GM21526 (cell line): ENCODE measurements at regions not wholly inside any gene's neighbourhood (a gene's known extent, or its start where the extent isn't known, plus 50 kb on each side); places are given as distances from the start of the nearest gene placed in this dataset.
"Not testable (repeated sequence)": the region's sequence is repeated elsewhere in the genome, so short reads cannot be mapped to it uniquely, and the experiment has no call there.

Source experiments
- ATAC-seq: cut with Tn5 transposase; IDR thresholded peaks from one replicate; pipeline ENCODE4 v1.9.1; 2021; ENCODE audit warnings: moderate library complexity; ENCODE audit not compliant: unreplicated experiment, low FRiP score

DNA sequence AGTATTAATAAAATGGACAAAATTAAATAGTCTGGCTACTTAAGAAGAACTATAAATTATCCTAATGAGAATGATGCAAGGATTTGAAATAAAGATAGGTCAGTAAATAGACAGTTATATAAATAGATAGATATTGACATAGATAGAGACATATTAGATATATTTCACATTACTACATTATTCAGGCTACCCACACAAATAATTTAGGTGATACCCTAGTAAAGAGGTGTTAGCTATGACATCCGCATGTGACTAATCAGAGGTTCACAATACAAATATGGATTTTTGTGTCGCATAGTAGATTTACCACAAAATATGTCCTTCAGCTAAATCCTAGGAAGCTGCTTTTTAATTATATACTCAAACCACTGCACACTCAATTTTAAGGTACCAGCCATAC is 729.0 kb upstream of the ANO3 start:
- ATAC-seq: no peak

DNA sequence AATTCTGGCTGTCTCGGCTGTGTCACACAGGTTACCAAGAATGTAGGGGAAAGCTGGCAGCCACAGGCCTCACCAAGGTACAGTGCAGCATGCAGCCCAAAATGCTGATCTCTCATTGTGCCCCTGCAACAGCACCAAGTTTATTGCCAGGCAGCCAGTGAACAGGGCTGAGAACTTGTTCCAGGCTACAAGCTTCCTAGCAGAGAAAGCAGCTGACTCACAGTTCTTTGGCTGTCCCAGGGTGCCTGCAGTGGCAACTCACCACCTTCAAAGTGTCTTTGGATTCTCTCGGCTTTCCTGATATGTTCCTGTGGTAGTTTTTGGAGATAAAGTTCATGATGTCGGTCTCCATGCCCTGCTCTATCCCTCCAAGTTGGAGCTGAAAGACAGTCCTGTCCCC is 719.1 kb upstream of the ANO3 start:
- ATAC-seq: no peak

- no peak for ATAC-seq
Measured at GRCh38 chr11:25613451-25613850, 718.5 kb upstream of the ANO3 start.

DNA sequence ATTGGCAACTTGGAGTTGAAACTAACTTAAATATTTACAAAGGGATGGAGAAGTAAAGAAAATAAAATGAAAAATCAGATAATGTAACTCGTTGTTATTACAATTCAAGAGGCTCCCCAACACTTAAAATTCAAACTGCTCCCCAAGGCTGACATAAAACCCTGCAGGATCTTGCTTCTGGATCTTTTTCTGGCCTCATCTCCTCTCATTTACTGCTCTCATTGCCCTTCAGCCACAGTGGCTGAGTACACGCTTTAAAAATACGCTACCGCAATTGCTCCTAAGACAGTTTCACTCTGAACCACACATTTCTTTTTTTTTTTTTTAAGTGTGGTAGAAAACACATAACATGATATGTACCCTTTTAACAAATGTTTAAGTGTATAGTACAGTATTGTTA is 718.1 kb upstream of the ANO3 start:
- no peak for ATAC-seq

DNA sequence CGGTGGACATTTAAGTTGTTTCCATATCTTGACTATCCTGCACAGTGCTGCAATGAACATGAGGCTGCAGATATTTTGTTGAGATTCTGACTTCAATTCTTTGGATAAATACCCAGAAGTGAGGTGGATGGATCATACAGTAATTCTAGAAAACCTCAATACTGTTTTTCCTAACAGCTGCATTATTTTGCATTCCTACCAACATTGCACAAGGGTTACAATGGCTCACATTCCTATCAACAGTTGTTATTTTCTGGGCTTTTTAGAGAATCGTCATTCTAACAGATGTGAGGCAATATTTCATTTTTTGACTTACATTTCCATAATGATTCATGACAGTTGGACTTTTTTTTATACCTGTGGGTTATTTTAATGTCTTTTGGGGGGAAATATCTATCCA is 716.9 kb upstream of the ANO3 start:
- ATAC-seq: no peak

DNA sequence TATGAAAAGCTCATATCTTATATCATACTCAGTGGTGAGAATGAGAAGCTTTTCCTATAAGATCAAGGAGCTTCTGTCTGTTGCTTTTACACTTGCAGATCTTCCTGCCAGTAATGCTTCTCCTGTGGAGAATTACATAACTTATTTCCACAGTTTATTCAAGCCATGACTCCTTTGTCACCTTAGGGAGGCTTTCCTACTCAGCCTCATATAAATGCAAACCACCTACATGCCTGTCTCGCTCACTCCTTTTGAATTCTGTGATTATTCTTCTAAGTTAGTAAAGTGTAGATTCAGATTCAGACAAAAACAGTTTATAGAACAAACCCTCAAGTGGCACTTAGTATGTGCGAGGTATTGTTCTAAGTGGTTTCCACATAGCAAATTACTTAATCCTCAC is 716.1 kb upstream of the ANO3 start:
- no peak for ATAC-seq

GRCh38 chr11:25625094-25625493 is 706.8 kb upstream of the ANO3 start:
- no peak for ATAC-seq

GRCh38 chr11:25628030-25628429 is 703.9 kb upstream of the ANO3 start:
- no peak for ATAC-seq

GRCh38 chr11:25633230-25633629 is 698.7 kb upstream of the ANO3 start:
- no peak for ATAC-seq

GRCh38 chr11:25649220-25649619 is 682.7 kb upstream of the ANO3 start:
- ATAC-seq: not testable (repeated sequence)

DNA sequence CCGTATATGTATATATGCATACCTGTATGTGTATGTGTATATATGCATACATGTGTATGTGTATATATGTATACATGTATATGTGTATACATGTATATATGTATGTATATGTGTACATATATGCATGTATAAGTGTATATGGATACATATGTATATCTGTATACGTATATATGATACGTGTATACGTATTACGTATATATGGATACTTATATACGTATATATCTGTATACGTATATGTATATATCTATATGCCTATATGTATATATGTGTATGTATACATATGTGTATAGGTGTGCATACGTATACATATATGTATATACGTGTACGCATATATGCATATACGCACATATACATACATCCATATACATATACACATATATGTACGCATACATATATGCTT is 681.6 kb upstream of the ANO3 start:
- no peak for ATAC-seq

DNA sequence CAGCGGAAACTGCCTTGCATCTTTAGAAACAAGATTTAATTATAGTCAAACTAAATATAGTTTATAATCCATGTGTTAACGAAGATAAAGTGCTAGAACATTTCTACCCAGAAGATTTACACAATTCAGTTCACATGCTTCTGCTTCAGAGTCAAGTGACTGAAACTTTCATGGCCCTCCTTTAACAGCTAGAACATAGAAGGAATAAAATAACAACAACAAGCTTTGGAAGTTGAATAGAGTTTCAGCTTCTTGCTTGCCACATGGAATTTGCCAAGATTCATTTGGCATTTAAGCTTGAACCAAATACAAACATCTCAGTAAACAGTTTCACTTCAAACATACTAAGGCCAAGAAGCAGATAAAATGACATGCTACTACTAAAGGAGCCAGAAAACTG is 676.3 kb upstream of the ANO3 start:
- no peak for ATAC-seq

DNA sequence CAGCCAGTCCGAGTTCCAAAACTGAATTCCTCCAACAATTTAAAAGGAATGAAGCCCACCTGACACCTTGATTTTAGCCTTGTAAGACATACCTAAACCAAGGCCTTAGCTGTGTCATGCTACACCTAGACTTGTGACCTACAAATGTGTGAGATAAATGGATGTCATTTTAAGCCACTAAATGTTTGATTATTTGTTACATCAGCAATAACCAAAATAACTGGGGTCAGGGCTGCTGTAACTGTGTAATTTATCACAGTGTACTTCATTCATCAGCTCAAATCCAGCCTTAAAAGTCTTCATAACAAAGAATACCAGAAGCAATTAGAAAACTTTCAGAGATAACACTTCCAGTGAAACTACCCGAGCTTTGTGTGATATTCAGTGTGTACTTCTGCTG is 673.0 kb upstream of the ANO3 start:
- ATAC-seq: no peak

DNA sequence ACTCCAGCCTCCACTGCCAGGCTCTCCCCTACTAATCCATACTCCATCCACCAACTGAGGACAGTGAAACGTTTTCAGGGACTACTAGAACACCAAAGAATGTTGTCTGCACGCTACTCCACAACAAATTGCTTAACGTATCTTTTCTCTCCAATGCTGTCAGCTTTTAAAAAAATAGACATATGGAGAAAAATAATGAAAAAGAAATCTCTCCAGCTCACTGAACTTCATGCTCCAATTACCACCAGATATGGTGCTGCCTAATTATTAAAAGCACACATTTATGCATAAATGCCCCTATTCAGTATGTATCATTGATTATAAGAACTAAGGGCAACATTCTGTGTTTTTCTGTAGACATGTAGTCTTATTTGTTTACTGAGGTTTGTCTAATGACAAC is 672.2 kb upstream of the ANO3 start:
- no peak for ATAC-seq

GRCh38 chr11:25667871-25668270 is 664.1 kb upstream of the ANO3 start:
- no peak for ATAC-seq

- no peak for ATAC-seq
Measured at GRCh38 chr11:25691959-25692358, 640.0 kb upstream of the ANO3 start.

GRCh38 chr11:25702417-25702816 is 629.5 kb upstream of the ANO3 start:
- ATAC-seq: no peak

GRCh38 chr11:25710975-25711374 is 621.0 kb upstream of the ANO3 start:
- no peak for ATAC-seq

GRCh38 chr11:25727944-25728343 is 604.0 kb upstream of the ANO3 start:
- no peak for ATAC-seq

DNA sequence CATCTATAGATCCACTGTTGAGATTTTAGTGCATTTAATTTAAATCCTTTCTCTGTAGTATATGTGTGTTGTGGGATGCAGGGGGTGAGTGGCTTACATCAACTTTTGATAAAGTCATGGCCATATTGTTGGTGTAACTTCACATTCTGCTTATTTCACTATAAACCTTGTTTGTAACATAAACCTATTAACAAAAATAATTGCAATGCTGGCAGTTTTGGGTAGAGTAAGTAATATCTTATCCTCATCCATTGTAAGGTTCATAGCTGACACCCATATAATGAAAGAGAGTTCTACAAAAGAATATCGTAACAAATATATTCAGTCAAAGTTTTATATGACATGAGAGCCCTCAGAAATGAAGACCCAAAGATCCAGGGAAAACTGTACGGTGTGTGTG is 601.7 kb upstream of the ANO3 start:
- no peak for ATAC-seq

DNA sequence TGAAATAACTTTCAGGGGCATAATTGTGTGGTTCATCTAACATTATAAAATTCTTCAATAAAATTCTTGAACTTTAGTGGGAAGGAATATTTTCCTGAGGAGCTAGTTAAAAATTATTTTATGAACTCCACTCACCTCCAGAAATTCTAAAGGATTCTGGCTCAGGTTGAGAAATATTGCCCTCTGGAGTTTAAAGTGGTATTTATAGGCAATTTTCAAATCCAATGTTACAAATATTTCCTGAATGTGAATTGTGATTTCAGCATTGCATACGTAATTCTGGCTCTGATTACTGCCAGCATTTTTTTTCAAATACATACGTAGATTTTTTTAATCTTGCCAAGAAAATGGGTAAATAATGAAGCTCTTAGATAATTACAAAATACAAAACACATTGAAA is 598.2 kb upstream of the ANO3 start:
- no peak for ATAC-seq

GRCh38 chr11:25734591-25735211 is 597.2 kb upstream of the ANO3 start:
- no peak for ATAC-seq

DNA sequence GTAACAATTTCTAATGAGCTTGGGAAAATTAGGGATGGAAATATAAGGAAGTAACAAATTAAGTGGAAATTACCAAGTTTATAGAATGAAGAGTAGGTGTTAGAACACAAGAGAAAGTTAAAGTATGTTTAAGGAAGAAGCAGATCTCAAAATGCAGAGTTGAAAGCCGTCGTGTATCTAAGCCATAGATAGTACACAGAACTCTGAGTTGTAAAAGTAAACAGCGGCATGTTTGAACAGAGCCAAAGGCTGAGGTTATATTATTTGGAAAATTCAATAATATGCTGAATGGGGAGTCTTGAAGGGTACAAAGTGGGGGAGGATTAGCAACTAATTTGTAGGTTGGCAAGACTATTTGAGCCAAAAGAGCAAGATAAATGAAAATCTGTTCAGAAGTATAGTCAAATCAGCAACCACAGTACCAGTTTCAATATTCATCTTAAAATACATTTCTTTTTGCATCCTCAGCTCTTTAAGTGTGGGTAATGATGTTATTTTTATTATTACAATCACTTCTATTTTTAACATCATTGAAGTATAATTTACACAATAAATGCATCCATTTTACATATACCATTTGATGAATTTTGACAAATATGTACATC is 594.8 kb upstream of the ANO3 start:
- no peak for ATAC-seq
